BJ (cell line): ENCODE measurements at regions not wholly inside any gene's neighbourhood (a gene's known extent, or its start where the extent isn't known, plus 50 kb on each side); places are given as distances from the start of the nearest gene placed in this dataset.

Experiments
- CTCF ChIA-PET: fragments of 350-600 bp; formaldehyde crosslinking; extraction: SDS; loops from one replicate; lab custom pipeline; 2021; ENCODE audit warnings: antibody characterized with exemption, inconsistent platforms; lab: Yijun Ruan, JAX
- POLR2A ChIA-PET: fragments of 300-600 bp; sonication (Branson Sonifier 250); formaldehyde crosslinking; extraction: SDS; loops from one replicate; lab custom pipeline; 2021; ENCODE audit warnings: antibody characterized with exemption; lab: Charles Lee
- DNase-seq: peaks from one replicate; pipeline ENCODE4 v3.0.0-alpha.2; 2011; ENCODE audit warnings: low read depth
- H3K27me3 ChIP-seq: 2 replicates; pipeline ENCODE4 v1.6.0; 2011; ENCODE audit warnings: low read length; ENCODE audit not compliant: control insufficient read depth, insufficient read depth
- H3K36me3 ChIP-seq: 2 replicates; pipeline ENCODE4 v1.5.1; 2011; ENCODE audit warnings: low read length; ENCODE audit not compliant: control insufficient read depth, insufficient read depth
- H3K4me3 ChIP-seq: 2 replicates; pipeline ENCODE4 v1.5.1; 2011; ENCODE audit warnings: low read depth, mild to moderate bottlenecking, control low read depth, low read length
- TF ChIP-seq, protein P1 (sequence below): IDR thresholded peaks from 2 replicates; pipeline ENCODE4 v1.5.1; 2011; ENCODE audit warnings: low read depth, mild to moderate bottlenecking, control low read depth, inconsistent platforms, low read length, moderate library complexity; ENCODE audit not compliant: insufficient read depth

- POLR2A ChIA-PET, result no interaction called here
- H3K4me3 ChIP-seq, result no peak overlapping the region
- H3K36me3 ChIP-seq, result no peaks in the 10 kb centered on the region
- TF ChIP-seq, protein P1, sequence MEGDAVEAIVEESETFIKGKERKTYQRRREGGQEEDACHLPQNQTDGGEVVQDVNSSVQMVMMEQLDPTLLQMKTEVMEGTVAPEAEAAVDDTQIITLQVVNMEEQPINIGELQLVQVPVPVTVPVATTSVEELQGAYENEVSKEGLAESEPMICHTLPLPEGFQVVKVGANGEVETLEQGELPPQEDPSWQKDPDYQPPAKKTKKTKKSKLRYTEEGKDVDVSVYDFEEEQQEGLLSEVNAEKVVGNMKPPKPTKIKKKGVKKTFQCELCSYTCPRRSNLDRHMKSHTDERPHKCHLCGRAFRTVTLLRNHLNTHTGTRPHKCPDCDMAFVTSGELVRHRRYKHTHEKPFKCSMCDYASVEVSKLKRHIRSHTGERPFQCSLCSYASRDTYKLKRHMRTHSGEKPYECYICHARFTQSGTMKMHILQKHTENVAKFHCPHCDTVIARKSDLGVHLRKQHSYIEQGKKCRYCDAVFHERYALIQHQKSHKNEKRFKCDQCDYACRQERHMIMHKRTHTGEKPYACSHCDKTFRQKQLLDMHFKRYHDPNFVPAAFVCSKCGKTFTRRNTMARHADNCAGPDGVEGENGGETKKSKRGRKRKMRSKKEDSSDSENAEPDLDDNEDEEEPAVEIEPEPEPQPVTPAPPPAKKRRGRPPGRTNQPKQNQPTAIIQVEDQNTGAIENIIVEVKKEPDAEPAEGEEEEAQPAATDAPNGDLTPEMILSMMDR, result no peak
- CTCF ChIA-PET, result no interaction called here
- peaks cover 4% of the 10 kb centered on the region for H3K27me3 ChIP-seq
- DNase-seq, result no peak
Observed at GRCh38 chr15:66955001-66955516, 110.3 kb upstream of the SMAD3 start.

DNA sequence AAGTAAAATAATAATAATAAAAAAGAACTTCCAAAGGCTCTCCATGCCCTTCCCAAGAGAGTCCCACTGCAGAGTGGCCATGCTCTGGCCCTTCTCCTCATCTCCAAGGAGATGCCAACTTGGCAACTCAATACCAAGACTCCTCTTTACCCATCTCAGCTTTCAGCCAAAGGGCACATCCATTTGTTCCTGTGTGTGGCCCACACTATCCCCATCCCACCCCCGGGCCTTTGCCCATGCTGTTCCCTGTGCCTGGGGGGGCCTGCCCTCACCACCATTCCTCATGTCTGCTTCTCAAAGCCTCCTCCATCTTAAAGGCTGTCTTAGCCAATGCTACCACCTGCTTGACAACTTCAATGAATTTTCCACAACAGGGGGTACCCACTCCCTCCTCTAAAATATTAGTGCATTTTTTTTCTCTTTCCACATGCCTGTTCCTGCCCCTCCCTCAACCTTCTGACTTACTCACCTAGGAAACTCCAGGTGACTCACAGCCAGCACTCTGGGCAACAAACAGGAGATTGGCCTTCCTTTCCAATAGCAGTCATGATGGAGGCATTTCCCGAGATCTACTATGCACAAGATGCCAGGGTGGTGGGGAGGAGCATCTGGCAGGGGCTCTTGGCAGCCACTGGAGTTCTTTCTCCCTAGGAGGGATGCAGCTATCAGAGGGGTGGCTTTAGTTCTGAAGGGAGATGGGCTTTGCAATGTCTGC, 109.4 kb upstream of the SMAD3 start:
- ChIA-PET CTCF (interaction anchor here (1.6 kb wide), 1 partner anchor 348 kb away, joined by 3 read pairs; no protein-coding TSS in a partner anchor), POLR2A (no interaction called here)
- TF ChIP-seq, protein P1, result no peak
- DNase-seq, result no peak
- Histone ChIP-seq H3K36me3 (no peaks in the 10 kb centered on the region), H3K27me3 (peaks cover 4% of the 10 kb centered on the region), H3K4me3 (no peak overlapping the region)

- ChIA-PET CTCF (interaction anchor here (0.9 to 1.6 kb wide), 3 partner anchors 8 to 347 kb away, joined by 3 read pairs; no protein-coding TSS in a partner anchor), POLR2A (no interaction called here)
- TF ChIP-seq, protein P1, result no peak
- Histone ChIP-seq H3K36me3 (no peaks in the 10 kb centered on the region), H3K4me3 (no peak overlapping the region), H3K27me3 (peaks cover 4% of the 10 kb centered on the region)
- no peak for DNase-seq
Observed at GRCh38 chr15:66956672-66957430, 108.6 kb upstream of the SMAD3 start.

DNA sequence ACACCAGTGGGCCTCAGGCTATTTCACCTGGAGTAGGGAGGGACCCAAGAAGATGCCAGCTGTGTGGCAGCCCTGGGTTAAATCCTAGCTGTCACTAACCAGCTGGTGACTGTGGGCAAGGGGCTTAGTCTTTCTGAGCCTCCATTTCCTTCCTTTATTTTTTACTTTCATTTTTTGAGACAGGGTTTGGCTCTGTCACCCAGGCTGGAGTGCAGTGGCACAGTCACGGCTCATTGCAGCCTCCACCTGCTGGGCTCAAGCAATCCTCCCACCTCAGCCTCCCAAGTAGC, 108.0 kb upstream of the SMAD3 start:
- TF ChIP-seq, protein P1, result no peak
- ChIA-PET POLR2A (no interaction called here), CTCF (interaction anchor here (0.9 to 1.6 kb wide), 3 partner anchors 9 to 347 kb away, joined by 3 read pairs; no protein-coding TSS in a partner anchor)
- H3K27me3 ChIP-seq, result peaks cover 4% of the 10 kb centered on the region
- no peaks in the 10 kb centered on the region for H3K36me3 ChIP-seq
- H3K4me3 ChIP-seq, result no peak overlapping the region
- no peak for DNase-seq

GRCh38 chr15:66959066-66959465, 106.3 kb upstream of the SMAD3 start:
- DNase-seq, result no peak
- Histone ChIP-seq H3K36me3 (no peaks in the 10 kb centered on the region), H3K4me3 (no peak overlapping the region), H3K27me3 (peaks cover 5% of the 10 kb centered on the region)
- ChIA-PET CTCF (interaction anchor here (0.6 to 1.2 kb wide), 2 partner anchors 12 to 109 kb away, joined by 3 read pairs; no protein-coding TSS in a partner anchor), POLR2A (no interaction called here)
- TF ChIP-seq, protein P1, result no peak
